ENCODE measurements at regions not wholly inside any gene's neighbourhood (a gene's known extent, or its start where the extent isn't known, plus 50 kb on each side); places are given as distances from the start of the nearest gene placed in this dataset.
"Not testable (repeated sequence)": the region's sequence is repeated elsewhere in the genome, so short reads cannot be mapped to it uniquely, and the experiment has no call there.

GRCh38 chr1:229856009-229856650, 210.9 kb upstream of the GALNT2 start:
- no peak for DNase-seq (ENCODE audit: low spot score)

- no peak for DNase-seq (ENCODE audit: low spot score)
Measured at GRCh38 chr1:229857585-229857984, 209.5 kb upstream of the GALNT2 start.

DNA sequence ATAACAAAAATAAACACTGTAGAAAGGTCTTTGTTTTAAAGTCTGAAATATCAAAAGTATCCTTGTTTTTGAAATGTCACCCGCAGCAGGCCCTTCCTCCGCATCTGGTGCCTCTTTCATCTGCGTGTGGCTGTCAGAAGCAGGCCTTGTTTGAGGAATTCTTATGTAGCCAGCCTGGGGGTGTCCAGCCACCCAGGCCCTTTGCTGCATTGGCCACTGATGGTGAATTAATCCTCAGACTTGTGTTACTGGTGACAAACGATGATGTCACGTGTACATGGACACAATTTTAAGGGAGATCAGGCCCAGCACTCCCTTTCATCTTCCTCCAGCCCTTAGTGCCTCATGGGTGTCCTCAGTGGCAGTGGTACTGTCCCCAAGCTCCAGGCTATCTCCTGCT, 208.0 kb upstream of the GALNT2 start:
- DNase-seq (ENCODE audit: low spot score): no peak

GRCh38 chr1:229860926-229861325, 206.1 kb upstream of the GALNT2 start:
- no peak for DNase-seq (ENCODE audit: low spot score)

- no peak for DNase-seq (ENCODE audit: low spot score)
Measured at GRCh38 chr1:229862017-229862774, 204.8 kb upstream of the GALNT2 start.

- DNase-seq (ENCODE audit: low spot score): no peak
Measured at GRCh38 chr1:229863651-229864545, 203.1 kb upstream of the GALNT2 start.

GRCh38 chr1:229864686-229865230, 202.3 kb upstream of the GALNT2 start:
- DNase-seq (ENCODE audit: low spot score): no peak

DNA sequence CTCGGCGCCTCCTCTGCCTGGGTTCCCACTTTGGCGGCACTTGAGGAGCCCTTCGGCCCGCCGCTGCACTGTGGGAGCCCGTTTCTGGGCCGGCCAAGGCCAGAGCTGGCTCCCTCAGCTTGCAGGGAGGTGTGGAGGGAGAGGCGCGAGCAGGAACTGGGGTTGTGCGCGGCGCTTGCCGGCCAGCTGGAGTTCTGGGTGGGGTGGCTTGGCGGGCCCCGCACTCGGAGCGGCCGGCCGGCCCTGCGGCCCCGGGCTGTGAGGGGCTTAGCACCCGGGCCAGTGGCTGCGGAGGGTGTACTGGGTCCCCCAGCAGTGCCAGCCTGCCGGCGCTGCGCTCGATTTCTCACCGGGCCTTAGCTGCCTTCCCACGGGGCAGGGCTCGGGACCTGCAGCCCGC, 201.7 kb upstream of the GALNT2 start:
- DNase-seq (ENCODE audit: low spot score): not testable (repeated sequence)

DNA sequence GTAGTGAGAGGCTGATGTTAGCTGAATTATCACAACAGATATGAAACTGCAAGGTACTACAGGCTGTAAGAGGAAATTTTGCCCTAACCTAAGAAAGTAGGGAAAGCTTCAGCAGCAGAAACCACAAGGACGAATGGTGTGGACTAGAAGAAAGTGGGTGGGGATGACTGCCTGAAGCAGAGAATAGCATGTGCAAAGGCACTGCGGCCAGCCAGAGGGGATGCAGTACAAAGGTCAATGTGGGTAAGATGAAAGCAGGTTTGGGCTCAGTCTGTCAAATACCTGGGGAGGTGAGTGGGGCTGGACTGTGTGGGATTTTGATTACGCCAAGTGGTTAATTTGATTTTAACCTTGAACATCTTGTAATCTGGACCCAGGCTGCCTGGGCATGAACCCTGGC, 199.3 kb upstream of the GALNT2 start:
- DNase-seq (ENCODE audit: low spot score): no peak

DNA sequence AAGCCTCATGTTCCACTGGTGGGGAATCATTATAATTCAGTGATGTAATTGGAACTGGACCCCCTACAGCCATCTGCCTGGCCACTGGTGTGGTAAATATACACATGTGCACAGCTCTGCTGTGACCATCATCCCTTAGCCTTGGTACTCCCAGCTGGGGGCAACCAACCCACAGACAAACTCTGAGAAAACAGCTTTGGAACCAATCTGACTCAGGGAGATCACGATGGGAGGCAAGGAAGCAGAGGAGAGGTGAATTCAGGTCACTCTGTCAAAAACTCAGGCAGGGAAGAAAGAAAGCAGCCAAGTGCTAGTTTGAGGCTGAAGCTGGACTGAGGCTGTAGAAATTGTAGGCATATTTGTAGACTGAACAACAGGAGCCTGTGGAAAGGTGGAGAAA, 197.8 kb upstream of the GALNT2 start:
- no peak for DNase-seq (ENCODE audit: low spot score)

DNA sequence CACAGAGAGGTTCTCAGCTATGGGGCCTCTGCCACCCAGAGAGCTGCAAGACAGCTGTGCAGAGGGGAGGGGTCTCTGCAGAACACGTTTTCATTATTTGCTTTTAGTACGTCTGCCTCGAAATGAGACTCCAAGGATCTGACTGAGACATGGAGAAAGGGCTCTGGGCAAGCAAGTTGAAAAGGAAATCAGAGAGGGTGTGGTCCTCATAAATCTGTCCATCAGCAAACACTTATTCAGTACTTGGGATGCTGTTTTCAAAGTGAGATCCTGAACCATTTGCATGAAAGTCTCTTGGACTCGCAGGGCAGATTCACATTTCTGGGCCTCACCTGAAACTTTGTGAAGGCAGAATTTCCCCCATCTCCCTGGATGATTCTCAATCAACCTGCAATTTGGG, 197.4 kb upstream of the GALNT2 start:
- DNase-seq (ENCODE audit: low spot score): no peak

DNA sequence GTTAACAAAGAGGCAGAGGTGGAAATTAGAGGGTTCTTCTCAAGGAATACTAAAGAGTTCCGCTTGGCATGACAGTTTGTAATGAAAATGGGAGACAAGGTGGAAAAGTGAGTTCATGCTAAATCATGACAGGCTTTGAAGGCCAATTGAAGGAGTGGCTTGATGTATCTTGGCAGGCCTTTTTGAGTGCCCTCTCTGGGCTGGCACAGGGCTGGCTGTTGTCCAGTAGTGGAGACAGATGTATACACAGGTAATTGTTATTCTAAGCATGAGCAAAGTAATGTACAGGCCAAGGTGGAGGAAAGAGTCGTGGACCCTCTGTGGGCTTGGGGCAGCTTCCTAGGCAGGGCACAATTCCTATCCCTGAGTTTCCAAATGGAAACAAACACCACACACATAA, 196.7 kb upstream of the GALNT2 start:
- DNase-seq (ENCODE audit: low spot score): no peak

DNA sequence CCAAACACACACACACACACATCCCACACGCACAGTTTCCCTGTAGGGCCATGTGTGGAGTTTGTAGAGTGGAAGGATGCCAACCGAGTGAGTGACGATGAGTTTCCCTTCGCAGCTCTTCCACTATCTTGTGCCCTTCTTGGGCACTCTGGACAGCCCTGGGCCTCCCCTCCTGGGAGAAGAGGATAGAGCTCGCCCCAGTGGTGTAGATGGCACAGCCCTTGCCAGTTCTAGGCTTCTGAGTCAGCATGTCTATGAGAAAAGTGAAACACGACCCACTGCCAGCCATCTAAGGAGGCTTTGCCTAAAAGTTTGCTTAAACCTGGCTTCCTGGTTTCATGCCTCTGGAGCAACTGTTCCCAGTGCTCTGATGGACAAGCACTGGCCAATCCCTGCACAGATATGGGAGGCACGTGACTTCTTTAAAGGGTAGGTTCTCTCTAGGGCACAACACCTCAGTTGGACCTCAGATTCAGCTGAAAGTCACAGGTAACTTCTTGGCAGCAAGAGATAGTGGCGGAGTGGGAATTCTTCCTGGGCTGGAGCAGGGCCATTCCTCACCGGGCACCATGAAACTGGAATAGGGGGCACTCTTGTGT, 195.9 kb upstream of the GALNT2 start:
- no peak for DNase-seq (ENCODE audit: low spot score)

DNA sequence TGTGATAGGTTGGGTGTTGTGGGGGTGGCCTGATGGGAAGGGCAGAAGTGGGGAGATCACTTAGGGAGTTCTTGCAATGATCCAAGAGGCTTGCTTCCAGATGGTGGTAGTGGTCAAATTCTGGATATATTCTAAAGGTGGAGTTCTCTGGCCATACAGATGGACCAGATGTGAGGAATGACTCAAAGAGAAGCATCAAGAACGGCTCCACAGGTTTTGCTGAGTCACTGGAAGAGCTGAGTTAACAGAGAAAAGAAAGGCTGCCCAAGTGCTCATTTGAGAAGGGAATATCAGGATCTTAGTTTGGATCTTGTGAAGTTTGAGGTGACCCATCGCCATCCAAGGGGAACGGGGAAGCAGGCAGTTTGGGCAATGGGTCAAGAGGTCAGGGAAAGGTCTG, 192.9 kb upstream of the GALNT2 start:
- DNase-seq (ENCODE audit: low spot score): no peak

DNA sequence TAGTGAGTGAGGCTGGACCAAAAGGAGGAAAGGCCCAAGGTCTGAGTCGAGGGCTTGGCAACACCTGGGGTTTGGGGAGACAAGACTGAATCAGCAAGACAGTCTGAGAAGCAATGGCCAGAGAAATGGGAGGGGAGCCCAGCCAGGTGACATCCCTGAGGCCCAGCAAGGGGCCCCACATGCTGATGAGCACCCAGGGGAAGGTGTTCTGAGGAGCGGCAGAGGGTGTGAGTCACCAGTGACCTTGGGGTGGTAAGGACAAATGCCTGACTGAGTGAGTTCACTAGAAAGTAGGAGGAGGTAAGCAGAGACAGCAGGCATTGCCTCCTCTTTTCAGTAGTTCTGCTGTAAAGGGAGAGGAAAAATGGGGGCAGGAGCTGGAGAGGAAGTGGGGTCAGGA, 192.4 kb upstream of the GALNT2 start:
- DNase-seq (ENCODE audit: low spot score): no peak

GRCh38 chr1:229875086-229875485, 192.0 kb upstream of the GALNT2 start:
- DNase-seq (ENCODE audit: low spot score): no peak

DNA sequence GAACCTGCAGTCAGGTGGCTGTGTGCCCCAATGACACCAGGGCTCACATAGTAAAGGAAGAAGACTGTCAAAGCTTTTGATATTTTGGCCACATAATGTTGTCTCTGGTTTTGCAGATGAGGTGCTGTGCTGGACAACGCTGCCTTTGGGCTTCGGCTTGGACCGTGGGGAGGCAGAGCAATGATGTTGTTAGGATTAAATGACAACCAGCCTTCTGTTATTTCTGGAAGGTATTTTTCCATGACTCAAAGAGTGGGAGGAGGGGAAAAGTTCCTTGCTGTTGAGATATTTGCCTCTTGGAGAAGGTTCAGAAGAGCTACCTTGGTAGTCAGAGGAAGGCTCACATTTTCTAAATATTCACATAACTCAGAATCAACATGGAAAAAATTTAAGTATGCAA, 187.3 kb upstream of the GALNT2 start:
- DNase-seq (ENCODE audit: low spot score): no peak

- DNase-seq (ENCODE audit: low spot score): no peak
Measured at GRCh38 chr1:229880271-229881170, 186.5 kb upstream of the GALNT2 start.

DNA sequence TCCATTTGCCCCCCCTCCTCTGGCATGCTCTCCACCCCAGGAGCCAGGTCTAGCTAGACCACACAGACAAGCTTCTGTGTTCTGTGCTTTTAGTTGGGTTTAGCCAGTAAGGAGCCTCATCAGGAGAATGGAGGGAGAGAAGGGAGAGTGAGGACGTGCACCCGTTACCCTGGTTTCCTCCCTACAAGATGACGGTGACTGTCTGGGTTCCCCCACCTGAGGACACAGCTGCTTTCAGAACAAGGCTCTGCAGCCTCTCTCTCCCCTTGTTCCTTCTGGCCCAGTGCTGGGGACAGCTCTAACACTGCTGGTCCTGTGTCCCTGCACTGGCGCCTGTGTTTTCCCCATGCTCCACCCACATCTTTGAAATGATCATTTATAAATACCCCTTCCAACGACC, 184.4 kb upstream of the GALNT2 start:
- DNase-seq (ENCODE audit: low spot score): no peak

DNA sequence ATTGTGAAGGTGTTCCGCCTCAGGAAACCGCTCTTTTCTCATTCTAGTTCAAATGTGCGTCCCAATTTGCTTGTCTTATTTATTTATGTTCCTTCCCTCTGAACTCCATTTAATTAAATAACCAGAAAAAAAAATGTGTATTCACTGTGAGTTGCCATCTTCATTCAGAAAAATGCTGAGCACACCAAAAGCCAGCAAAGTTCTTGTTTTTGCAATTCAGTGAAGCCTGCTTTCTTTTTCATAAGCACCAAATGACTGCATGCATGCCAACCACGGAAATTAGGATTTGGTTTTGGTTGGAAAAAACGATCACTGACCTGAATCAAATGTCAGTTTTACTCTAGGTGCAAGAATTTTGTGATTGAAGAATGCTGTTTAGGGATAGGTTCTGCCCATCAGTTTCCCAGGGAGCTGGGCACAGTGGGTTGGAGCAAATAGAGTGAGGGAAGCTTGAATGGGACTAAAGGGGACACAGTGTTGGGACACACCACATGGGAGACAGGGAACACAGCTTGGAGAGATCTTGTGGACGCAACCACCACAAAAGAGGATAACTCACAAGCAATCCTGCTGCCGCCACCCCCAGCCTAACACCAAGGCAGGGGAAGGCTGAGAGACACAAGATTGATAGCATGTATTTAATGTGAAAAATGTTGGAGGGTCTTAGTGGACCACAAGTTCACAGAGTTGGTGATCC, 183.4 kb upstream of the GALNT2 start:
- DNase-seq (ENCODE audit: low spot score): no peak

Measured in HT-29 (cell line).